ENCODE measurements at regions not wholly inside any gene's neighbourhood (a gene's known extent, or its start where the extent isn't known, plus 50 kb on each side); places are given as distances from the start of the nearest gene placed in this dataset.

- no peak for TF ChIP-seq CTCF (optimal IDR thresholded peaks at IDR 0.05 in 1 of 3, IDR thresholded peaks at IDR 0.05 in 1 of 3, conservative IDR thresholded peaks at IDR 0.05 in 1 of 3; ENCODE audit: extremely low read depth in 1 of 3, insufficient read depth in 2 of 3, low read length in 3 of 3)
- TF ChIP-seq EZH2 (IDR thresholded peaks at IDR 0.05; ENCODE audit: low read length): no peak
Observed at GRCh38 chr2:239598732-239599090, 197.9 kb upstream of the HDAC4 start.

Data from keratinocyte (primary cell).